ENCODE measurements at regions not wholly inside any gene's neighbourhood (a gene's known extent, or its start where the extent isn't known, plus 50 kb on each side); places are given as distances from the start of the nearest gene placed in this dataset.

DNA sequence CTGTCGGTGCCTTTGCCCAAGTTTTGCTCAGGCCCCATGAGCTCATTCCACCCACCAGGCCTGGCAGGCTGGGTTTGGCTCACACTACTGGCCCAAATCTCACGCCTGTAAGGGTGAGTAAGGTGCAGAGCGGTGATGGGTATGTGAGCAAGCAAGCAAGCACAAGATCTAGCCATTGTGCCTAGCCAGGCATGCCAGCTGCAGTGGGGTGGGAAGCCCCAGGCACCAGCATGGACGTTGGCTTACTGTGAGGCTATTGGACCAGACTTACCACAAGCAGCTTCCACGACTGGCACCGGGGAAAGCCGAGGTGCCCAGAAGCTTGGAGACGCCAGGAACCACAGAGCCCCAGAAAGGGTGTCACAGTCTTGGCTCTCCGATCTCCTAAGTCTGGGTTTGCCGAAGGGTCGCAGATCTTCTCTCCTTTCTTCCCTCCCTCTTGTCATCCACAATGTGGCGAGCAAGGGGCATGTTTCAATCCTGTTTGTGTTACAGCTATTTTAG is 2659.4 kb upstream of the PCDH20 start:
- TF ChIP-seq, protein P1, sequence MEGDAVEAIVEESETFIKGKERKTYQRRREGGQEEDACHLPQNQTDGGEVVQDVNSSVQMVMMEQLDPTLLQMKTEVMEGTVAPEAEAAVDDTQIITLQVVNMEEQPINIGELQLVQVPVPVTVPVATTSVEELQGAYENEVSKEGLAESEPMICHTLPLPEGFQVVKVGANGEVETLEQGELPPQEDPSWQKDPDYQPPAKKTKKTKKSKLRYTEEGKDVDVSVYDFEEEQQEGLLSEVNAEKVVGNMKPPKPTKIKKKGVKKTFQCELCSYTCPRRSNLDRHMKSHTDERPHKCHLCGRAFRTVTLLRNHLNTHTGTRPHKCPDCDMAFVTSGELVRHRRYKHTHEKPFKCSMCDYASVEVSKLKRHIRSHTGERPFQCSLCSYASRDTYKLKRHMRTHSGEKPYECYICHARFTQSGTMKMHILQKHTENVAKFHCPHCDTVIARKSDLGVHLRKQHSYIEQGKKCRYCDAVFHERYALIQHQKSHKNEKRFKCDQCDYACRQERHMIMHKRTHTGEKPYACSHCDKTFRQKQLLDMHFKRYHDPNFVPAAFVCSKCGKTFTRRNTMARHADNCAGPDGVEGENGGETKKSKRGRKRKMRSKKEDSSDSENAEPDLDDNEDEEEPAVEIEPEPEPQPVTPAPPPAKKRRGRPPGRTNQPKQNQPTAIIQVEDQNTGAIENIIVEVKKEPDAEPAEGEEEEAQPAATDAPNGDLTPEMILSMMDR (IDR thresholded peaks at IDR 0.05) = no peak
- TF ChIP-seq POLR2A (IDR thresholded peaks at IDR 0.05) (no peak), POLR2AphosphoS5 (IDR thresholded peaks at IDR 0.05) (no peak)

All from prostate gland (tissue), 2 donors.